HEK293T (cell line): ENCODE measurements at regions not wholly inside any gene's neighbourhood (a gene's known extent, or its start where the extent isn't known, plus 50 kb on each side); places are given as distances from the start of the nearest gene placed in this dataset.
"Not testable (repeated sequence)": the region's sequence is repeated elsewhere in the genome, so short reads cannot be mapped to it uniquely, and the experiment has no call there.

Experiments used
- ARNT ChIP-seq: fragments of 450-650 bp; IDR thresholded peaks from 2 replicates; pipeline ENCODE4 v1.6.1; 2017; ENCODE audit warnings: mild to moderate bottlenecking
- BHLHE40 ChIP-seq: fragments of 450-650 bp; IDR thresholded peaks from 2 replicates; pipeline ENCODE4 v1.6.1; 2016; ENCODE audit warnings: mild to moderate bottlenecking, moderate library complexity, borderline replicate concordance
- ELF4 ChIP-seq: fragments of 450-650 bp; IDR thresholded peaks from 2 replicates; pipeline ENCODE4 v1.6.1; 2017; ENCODE audit warnings: antibody characterized with exemption
- FOXA1 ChIP-seq: fragments of 450-650 bp; IDR thresholded peaks from 2 replicates; pipeline ENCODE4 v1.6.1; 2016; ENCODE audit warnings: mild to moderate bottlenecking
- FOXM1 ChIP-seq: fragments of 450-650 bp; IDR thresholded peaks from 2 replicates; pipeline ENCODE4 v1.6.1; 2017; ENCODE audit warnings: mild to moderate bottlenecking, borderline replicate concordance
- HDGF ChIP-seq: fragments of 450-650 bp; IDR thresholded peaks from 2 replicates; pipeline ENCODE4 v1.6.1; 2017; ENCODE audit warnings: antibody characterized with exemption, borderline replicate concordance
- L3MBTL2 ChIP-seq: fragments of 450-650 bp; conservative IDR thresholded peaks from 2 replicates; pipeline ENCODE4 v1.6.1; 2016; ENCODE audit warnings: mild to moderate bottlenecking
- LEF1 ChIP-seq: fragments of 450-650 bp; IDR thresholded peaks from 2 replicates; pipeline ENCODE4 v1.6.1; 2017; ENCODE audit warnings: mild to moderate bottlenecking, borderline replicate concordance
- PKNOX1 ChIP-seq: fragments of 450-650 bp; IDR thresholded peaks from 2 replicates; pipeline ENCODE4 v1.6.1; 2016
- SP1 ChIP-seq: fragments of 450-650 bp; IDR thresholded peaks from 2 replicates; pipeline ENCODE4 v1.6.1; 2017
- TARDBP ChIP-seq: fragments of 450-650 bp; IDR thresholded peaks from 2 replicates; pipeline ENCODE4 v1.6.1; 2016
- ZNF384 ChIP-seq: fragments of 450-650 bp; IDR thresholded peaks from 2 replicates; pipeline ENCODE4 v1.6.1; 2016

GRCh38 chrX:92278556-92278955 lies 499.4 kb downstream of the PCDH11X start:
- not testable (repeated sequence) for TF ChIP-seq ELF4, HDGF, FOXM1, BHLHE40, LEF1, ARNT, TARDBP, ZNF384, L3MBTL2, SP1, PKNOX1, FOXA1
